Kidney (tissue), 13 donors: ENCODE measurements at regions not wholly inside any gene's neighbourhood (a gene's known extent, or its start where the extent isn't known, plus 50 kb on each side); places are given as distances from the start of the nearest gene placed in this dataset.
"Not testable (repeated sequence)": the region's sequence is repeated elsewhere in the genome, so short reads cannot be mapped to it uniquely, and the experiment has no call there.

Experiments
- DNase-seq, 5 donors: peaks; one replicate each; pipeline ENCODE4 v3.0.0-alpha.2; 2013 to 2020
- FAIRE-seq: peaks from 2 replicates; lab custom pipeline; 2012; peaks lifted over from hg19 to GRCh38; lab: Jason Lieb, UNC
- H3K27ac ChIP-seq, 2 donors: one replicate each; pipeline ENCODE4 v1.7.0; 2013; ENCODE audit warnings: low read depth in 2 of 2, low read length in 2 of 2, inconsistent platforms in 1 of 2
- H3K27me3 ChIP-seq: one replicate; pipeline ENCODE4 v1.7.1; 2013; ENCODE audit warnings: low read length, inconsistent platforms; ENCODE audit not compliant: control insufficient read depth, insufficient read depth
- H3K36me3 ChIP-seq, 3 donors: one replicate each; pipeline versions ENCODE4 v1.7.0 to v1.7.1; 2013; ENCODE audit warnings: low read length in 3 of 3, control low read depth in 1 of 3, inconsistent platforms in 1 of 3; ENCODE audit not compliant: insufficient read depth in 3 of 3, control insufficient read depth in 2 of 3
- H3K4me1 ChIP-seq, 3 donors: one replicate each; pipeline versions ENCODE4 v1.7.0 to v1.7.1; 2013; ENCODE audit warnings: low read length in 3 of 3, inconsistent platforms in 1 of 3, low read depth in 1 of 3; ENCODE audit not compliant: control insufficient read depth in 2 of 3, insufficient read depth in 2 of 3
- H3K4me3 ChIP-seq, 3 donors: one replicate each; pipeline versions ENCODE4 v1.7.0 to v1.8.1; 2013; ENCODE audit warnings: low read length in 3 of 3, control low read depth in 1 of 3, inconsistent platforms in 1 of 3
- H3K9ac ChIP-seq, 3 donors: one replicate each; pipeline versions ENCODE4 v1.7.0 to v1.7.1; 2013; ENCODE audit warnings: low read length in 3 of 3, control low read depth in 1 of 3, inconsistent platforms in 1 of 3
- H3K9me3 ChIP-seq, 3 donors: one replicate each; pipeline versions ENCODE4 v1.7.0 to v1.7.1; 2013; ENCODE audit warnings: low read length in 3 of 3, control low read depth in 1 of 3, inconsistent platforms in 1 of 3; ENCODE audit not compliant: control insufficient read depth in 2 of 3, insufficient read depth in 1 of 3
- intact Hi-C: fragments of 100-400 bp; cut with DNase I; formaldehyde crosslinking; loops from one replicate; pipeline ENCODE4 v1.11.1; 2022
- TF ChIP-seq, protein P1 (sequence below): IDR thresholded peaks from 3 replicates; pipeline ENCODE4 v1.5.1; 2012; ENCODE audit warnings: mild to moderate bottlenecking, moderate library complexity, borderline replicate concordance; ENCODE audit not compliant: insufficient read depth; ENCODE audit errors: extremely low read depth
- donor health status: control.
- donor health status: control.
- donor health status: control.
- donor health status: control.
- donor health status: control.
- donor health status: DM: yes; HTN: yes; CAD: no.
- donor health status: Normal renal cell carcinoma (clear cell type).

DNA sequence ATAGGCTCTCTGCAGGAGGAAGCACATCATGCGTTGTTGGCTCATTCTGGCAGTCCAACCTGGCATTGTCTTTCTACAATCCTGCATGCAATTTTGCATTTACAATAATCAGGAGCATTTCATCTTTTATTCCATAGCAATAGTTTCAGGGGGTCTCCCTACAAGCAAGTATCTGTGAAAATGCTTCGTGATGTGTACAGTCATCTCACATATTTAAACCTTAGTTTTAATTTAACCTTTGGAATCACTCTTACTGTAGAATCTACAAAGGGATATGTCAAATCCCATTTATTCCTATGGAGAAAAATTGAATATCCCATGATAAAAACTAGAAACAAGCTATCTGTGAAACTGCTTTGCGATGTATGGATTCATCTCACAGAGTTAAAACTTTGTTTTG lies 112.0 kb upstream of the WSB1 start:
- H3K27me3 ChIP-seq: no peaks in the 10 kb centered on the region
- H3K9ac ChIP-seq: no peak overlapping the region
- DNase-seq: no peak
- H3K27ac ChIP-seq: no peak overlapping the region
- no peak overlapping the region for H3K4me3 ChIP-seq
- H3K4me1 ChIP-seq: no peaks in the 10 kb centered on the region
- H3K9me3 ChIP-seq: peaks cover 0 to 14% (median 0%) of the 10 kb centered on the region in 3 donors
- FAIRE-seq: no peak
- H3K36me3 ChIP-seq: no peaks in the 10 kb centered on the region
- intact Hi-C loops: no loop called here
- TF ChIP-seq, protein P1, sequence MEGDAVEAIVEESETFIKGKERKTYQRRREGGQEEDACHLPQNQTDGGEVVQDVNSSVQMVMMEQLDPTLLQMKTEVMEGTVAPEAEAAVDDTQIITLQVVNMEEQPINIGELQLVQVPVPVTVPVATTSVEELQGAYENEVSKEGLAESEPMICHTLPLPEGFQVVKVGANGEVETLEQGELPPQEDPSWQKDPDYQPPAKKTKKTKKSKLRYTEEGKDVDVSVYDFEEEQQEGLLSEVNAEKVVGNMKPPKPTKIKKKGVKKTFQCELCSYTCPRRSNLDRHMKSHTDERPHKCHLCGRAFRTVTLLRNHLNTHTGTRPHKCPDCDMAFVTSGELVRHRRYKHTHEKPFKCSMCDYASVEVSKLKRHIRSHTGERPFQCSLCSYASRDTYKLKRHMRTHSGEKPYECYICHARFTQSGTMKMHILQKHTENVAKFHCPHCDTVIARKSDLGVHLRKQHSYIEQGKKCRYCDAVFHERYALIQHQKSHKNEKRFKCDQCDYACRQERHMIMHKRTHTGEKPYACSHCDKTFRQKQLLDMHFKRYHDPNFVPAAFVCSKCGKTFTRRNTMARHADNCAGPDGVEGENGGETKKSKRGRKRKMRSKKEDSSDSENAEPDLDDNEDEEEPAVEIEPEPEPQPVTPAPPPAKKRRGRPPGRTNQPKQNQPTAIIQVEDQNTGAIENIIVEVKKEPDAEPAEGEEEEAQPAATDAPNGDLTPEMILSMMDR: no peak

DNA sequence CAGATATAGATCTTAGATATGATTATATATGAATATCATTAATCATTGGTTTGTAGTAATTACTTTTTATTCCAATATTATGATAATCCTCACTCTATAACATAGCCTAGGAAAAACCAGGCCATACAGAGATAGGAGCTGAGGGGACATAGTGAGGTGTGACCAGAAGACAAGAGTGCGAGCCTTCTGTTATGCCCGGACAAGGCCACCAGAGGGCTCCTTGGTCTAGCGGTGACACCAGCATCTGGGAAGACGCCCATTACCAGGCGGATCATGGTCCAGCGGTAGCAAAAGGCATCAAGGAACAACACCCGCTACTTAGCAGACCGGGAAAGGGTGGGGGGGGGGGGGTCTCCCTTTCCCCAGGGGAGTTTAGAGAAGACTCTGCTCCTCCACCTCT lies 96.4 kb upstream of the WSB1 start:
- H3K4me3 ChIP-seq, H3K4me1 ChIP-seq, H3K27me3 ChIP-seq, H3K9me3 ChIP-seq, H3K36me3 ChIP-seq, intact Hi-C loops, FAIRE-seq, H3K27ac ChIP-seq, H3K9ac ChIP-seq, DNase-seq: not testable (repeated sequence)

DNA sequence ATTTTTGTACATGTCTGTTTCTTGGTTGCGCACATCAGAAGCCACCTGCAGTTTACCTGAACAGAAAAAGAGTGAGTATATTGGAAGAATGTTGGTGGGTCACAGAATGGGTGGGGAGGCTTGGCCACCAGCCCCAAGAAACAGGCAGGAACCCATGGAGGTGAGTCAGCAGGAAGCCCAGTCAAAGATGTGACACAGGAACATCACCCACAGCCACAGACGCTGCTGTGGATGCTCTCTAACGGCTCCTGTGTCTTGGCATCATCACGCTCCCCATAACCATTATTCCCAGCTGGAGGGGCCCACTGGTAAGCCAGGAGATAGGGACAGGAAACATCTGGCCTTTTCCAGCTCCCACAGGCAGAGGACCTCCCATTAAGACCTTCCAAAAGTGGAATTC lies 94.0 kb upstream of the WSB1 start:
- H3K4me1 ChIP-seq: no peaks in the 10 kb centered on the region
- FAIRE-seq (no peak), DNase-seq (no peak)
- intact Hi-C loops: no loop called here
- no peak overlapping the region for H3K9ac ChIP-seq
- TF ChIP-seq, protein P1: no peak
- H3K27ac ChIP-seq: no peak overlapping the region
- H3K27me3 ChIP-seq: no peaks in the 10 kb centered on the region
- H3K36me3 ChIP-seq: no peaks in the 10 kb centered on the region
- H3K4me3 ChIP-seq: no peak overlapping the region
- no peaks in the 10 kb centered on the region for H3K9me3 ChIP-seq

DNA sequence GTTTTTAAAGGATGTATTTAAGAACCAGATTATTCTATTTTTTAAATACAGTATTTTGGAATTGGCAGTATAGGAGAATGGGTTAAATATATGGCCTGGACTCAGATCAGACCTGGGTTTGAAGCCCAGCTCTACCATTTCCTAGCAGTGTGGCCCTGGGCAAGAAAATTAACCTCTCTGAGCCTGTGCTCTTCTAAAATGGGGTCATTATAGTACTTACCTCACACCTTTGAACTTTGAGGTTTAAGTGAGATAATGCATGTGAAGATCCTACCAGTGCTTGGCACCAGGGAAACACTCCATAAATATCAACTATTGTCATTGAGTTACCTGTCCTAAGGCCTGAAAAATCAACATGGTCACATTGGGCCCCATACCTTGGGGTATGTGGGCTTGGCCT lies 93.4 kb upstream of the WSB1 start:
- H3K27me3 ChIP-seq: no peaks in the 10 kb centered on the region
- H3K27ac ChIP-seq: no peak overlapping the region
- TF ChIP-seq, protein P1: no peak
- no peak overlapping the region for H3K4me3 ChIP-seq
- H3K9ac ChIP-seq: no peak overlapping the region
- no peak for DNase-seq
- no peaks in the 10 kb centered on the region for H3K4me1 ChIP-seq
- no peaks in the 10 kb centered on the region for H3K36me3 ChIP-seq
- intact Hi-C loops: no loop called here
- no peak for FAIRE-seq
- no peaks in the 10 kb centered on the region for H3K9me3 ChIP-seq
